WI38 (cell line): ENCODE measurements at regions not wholly inside any gene's neighbourhood (a gene's known extent, or its start where the extent isn't known, plus 50 kb on each side); places are given as distances from the start of the nearest gene placed in this dataset.

Experiments used
- H3K4me3 ChIP-seq: 2 replicates; pipeline ENCODE4 v1.5.1; 2011; ENCODE audit warnings: low read depth, mild to moderate bottlenecking, control low read depth, low read length
- TF ChIP-seq, protein P1 (sequence below): IDR thresholded peaks from 2 replicates; pipeline ENCODE4 v1.5.1; 2012; ENCODE audit warnings: low read depth, mild to moderate bottlenecking, control low read depth, low read length

DNA sequence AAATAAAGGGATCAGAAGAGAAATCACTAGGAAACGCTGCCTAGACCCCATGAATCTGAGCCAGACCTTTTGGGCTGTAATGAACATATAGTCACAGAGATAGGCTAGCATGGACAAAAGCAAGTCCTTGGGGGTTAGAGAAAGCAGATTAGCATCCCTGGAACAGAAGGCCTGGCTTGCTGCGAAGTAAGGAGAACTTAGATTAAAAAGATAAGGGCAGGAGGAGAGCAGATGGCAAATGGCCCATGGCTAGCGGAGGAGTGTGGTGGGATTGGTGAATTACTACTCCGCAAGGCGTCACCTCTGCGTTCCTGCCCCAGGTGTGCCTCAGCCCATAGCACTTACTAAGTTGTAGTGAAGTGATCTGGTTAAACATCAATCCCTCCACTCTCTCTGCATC, 92.3 kb upstream of the ZNF438 start:
- no peak overlapping the region for H3K4me3 ChIP-seq
- TF ChIP-seq, protein P1, sequence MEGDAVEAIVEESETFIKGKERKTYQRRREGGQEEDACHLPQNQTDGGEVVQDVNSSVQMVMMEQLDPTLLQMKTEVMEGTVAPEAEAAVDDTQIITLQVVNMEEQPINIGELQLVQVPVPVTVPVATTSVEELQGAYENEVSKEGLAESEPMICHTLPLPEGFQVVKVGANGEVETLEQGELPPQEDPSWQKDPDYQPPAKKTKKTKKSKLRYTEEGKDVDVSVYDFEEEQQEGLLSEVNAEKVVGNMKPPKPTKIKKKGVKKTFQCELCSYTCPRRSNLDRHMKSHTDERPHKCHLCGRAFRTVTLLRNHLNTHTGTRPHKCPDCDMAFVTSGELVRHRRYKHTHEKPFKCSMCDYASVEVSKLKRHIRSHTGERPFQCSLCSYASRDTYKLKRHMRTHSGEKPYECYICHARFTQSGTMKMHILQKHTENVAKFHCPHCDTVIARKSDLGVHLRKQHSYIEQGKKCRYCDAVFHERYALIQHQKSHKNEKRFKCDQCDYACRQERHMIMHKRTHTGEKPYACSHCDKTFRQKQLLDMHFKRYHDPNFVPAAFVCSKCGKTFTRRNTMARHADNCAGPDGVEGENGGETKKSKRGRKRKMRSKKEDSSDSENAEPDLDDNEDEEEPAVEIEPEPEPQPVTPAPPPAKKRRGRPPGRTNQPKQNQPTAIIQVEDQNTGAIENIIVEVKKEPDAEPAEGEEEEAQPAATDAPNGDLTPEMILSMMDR: no peak

DNA sequence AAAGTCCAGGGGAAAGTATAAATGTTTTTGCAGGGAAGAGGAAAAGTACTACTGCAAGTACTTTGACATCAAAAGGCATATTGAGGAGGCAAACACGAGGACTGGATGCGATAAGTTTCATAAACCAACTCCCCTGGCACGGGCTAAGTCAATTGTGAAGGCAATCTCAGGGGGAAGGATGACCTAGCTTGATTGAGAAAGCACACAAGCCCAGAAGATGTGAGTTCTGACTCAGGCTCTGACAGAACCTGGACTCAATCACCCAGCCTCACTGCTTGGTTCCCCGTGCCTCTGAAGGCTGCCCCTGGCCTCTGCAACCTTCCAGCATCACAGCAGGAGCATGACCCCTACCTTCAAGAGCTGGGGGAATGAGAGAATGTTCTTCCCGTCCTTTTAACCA, 93.2 kb upstream of the ZNF438 start:
- H3K4me3 ChIP-seq: no peak overlapping the region
- TF ChIP-seq, protein P1: no peak

DNA sequence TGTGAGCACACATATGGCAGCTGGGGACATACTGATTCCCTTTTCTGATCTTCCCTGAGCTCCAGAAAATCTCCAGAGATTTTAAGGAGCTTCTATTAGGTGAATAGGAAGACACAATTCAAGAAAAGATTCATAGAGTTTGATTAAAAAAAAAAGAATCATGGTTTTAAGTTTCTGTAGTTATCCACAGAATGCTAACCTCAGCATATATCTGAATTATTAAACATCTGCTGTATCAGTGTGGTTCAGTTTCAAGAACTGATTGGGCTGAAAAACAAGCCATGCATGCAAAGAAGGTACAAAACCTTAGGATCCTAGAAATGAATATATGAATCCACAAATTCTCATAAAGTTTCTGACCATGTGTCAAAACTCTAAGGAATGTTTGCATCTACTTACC, 94.1 kb upstream of the ZNF438 start:
- no peak overlapping the region for H3K4me3 ChIP-seq
- TF ChIP-seq, protein P1: no peak

DNA sequence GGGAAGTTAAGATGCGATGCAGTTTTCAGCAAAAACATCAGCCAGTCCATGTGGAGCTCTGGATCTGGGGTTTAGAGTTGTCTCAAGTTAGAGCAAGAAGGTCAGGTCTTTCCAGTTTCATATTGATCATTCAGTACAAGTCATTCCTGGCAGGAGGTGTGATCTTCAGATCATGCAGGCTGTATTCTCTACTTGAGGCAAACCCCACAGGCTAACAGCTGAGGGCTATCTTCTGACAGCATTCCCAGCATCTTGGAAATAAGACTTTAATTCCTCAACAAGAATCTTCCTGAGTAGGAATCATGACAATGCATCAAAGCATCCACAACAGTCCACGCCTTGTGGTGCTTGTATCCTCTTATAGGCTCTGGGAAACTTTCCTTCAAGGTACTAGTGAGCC, 94.9 kb upstream of the ZNF438 start:
- TF ChIP-seq, protein P1: no peak
- H3K4me3 ChIP-seq: no peak overlapping the region

DNA sequence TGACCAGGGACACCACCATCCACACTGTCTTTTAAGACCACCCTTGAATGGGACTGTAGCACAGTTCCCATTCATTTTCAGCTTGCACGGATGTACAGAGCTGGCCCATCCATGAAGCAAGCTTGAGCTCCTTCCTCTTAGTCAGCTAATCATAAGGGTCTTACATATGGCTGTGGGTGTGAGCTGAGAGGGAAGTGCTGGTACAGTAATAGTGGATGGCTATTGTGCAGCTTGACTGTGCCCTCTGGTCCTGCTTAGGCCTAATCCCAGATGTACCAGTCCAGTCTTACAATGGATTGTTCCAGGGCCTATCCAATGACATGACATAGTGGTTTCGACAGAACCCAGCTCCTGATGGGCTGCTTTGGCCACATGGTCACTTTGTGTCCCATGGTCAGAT, 96.9 kb upstream of the ZNF438 start:
- no peak overlapping the region for H3K4me3 ChIP-seq
- TF ChIP-seq, protein P1: no peak

DNA sequence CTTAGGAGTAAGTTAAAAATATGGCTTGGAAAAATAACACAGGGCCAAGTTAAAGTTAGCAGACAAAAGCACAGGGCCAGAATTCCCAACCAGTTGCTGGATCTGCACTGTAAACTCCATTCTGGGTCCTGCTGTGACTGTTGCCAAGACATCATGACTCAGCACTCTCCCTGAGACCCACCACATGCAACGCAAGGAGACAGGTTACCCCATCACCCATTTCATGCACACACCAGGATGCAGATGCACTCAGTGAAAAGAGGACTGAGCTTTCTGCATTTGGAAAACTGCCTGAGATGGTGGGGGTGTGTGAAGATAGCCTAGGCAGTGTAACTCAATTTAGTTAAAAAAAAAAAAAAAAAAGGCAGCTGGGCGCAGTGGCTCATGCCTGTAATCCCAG, 97.6 kb upstream of the ZNF438 start:
- TF ChIP-seq, protein P1: no peak
- no peak overlapping the region for H3K4me3 ChIP-seq

DNA sequence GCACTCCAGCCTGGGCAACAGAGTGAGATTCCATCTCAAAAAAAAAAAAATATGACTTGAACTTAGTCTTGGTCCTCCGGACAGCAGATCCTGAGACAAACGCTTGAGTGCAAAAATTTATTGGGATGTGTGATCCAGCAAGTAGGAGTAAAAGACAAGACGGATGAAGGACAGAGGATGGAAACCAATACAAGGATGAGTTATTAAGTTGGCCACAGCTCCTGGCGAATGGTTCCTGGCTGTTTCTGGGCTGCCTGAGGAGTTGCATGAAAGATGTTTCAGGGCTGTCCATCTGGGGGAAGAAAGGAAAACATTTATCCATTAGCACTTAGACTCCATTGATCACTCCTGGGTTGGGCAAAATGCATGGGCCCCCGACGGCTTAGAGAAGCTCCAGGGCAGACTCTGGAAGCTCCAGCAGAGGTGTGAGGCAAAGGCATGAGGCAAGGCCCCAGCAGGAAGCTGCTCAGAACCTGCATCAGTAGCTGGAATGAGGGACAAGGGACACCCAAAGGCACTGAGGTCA, 98.3 kb upstream of the ZNF438 start:
- TF ChIP-seq, protein P1: no peak
- no peak overlapping the region for H3K4me3 ChIP-seq
